ENCODE measurements at regions not wholly inside any gene's neighbourhood (a gene's known extent, or its start where the extent isn't known, plus 50 kb on each side); places are given as distances from the start of the nearest gene placed in this dataset.

GRCh38 chr4:180207921-180208320 is 2035.3 kb upstream of the TENM3 start:
- Histone ChIP-seq H3K4me3 (ENCODE audit: low read length) (no peak overlapping the region), H3K27ac (ENCODE audit: low read length) (no peak overlapping the region)

GRCh38 chr4:180217070-180217469 is 2026.1 kb upstream of the TENM3 start:
- Histone ChIP-seq H3K9ac (ENCODE audit: low read depth, low read length) (no peak overlapping the region), H3K9me3 (ENCODE audit: insufficient read depth, low read depth, low read length) (peaks cover 5% of the 10 kb centered on the region; the same call in 1 of the 2 replicates), H3K4me3 (ENCODE audit: low read length) (no peak overlapping the region), H3K36me3 (ENCODE audit: insufficient read depth, low read depth, low read length) (no peaks in the 10 kb centered on the region), H3K4me1 (ENCODE audit: insufficient read depth, low read length) (no peaks in the 10 kb centered on the region), H3K27me3 (ENCODE audit: insufficient read depth, low read length) (no peaks in the 10 kb centered on the region), H3K27ac (ENCODE audit: low read length) (no peak overlapping the region)

More at GRCh38 chr4:180207921-180208320, 2035.3 kb upstream of the TENM3 start:
- no peaks in the 10 kb centered on the region for H3K36me3 ChIP-seq (ENCODE audit: insufficient read depth, low read depth, low read length)
- H3K9me3 ChIP-seq (ENCODE audit: insufficient read depth, low read depth, low read length), result no peaks in the 10 kb centered on the region
- H3K9ac ChIP-seq (ENCODE audit: low read depth, low read length), result no peak overlapping the region
- H3K4me1 ChIP-seq (ENCODE audit: insufficient read depth, low read length), result no peaks in the 10 kb centered on the region
- H3K27me3 ChIP-seq (ENCODE audit: insufficient read depth, low read length), result no peaks in the 10 kb centered on the region

GRCh38 chr4:180219080-180219479 is 2024.1 kb upstream of the TENM3 start:
- Histone ChIP-seq H3K27me3 (ENCODE audit: insufficient read depth, low read length) (no peaks in the 10 kb centered on the region), H3K4me3 (ENCODE audit: low read length) (no peak overlapping the region), H3K4me1 (ENCODE audit: insufficient read depth, low read length) (no peaks in the 10 kb centered on the region), H3K9me3 (ENCODE audit: insufficient read depth, low read depth, low read length) (peaks cover 5% of the 10 kb centered on the region; the same call in 1 of the 2 replicates), H3K36me3 (ENCODE audit: insufficient read depth, low read depth, low read length) (no peaks in the 10 kb centered on the region), H3K9ac (ENCODE audit: low read depth, low read length) (no peak overlapping the region), H3K27ac (ENCODE audit: low read length) (no peak overlapping the region)

- no peak overlapping the region for H3K4me3 ChIP-seq (ENCODE audit: low read length)
- no peaks in the 10 kb centered on the region for H3K4me1 ChIP-seq (ENCODE audit: insufficient read depth, low read length)
- H3K9ac ChIP-seq (ENCODE audit: low read depth, low read length), result no peak overlapping the region
- peaks cover 4% of the 10 kb centered on the region; the same call in 1 of the 2 replicates for H3K9me3 ChIP-seq (ENCODE audit: insufficient read depth, low read depth, low read length)
- H3K36me3 ChIP-seq (ENCODE audit: insufficient read depth, low read depth, low read length), result no peaks in the 10 kb centered on the region
- no peaks in the 10 kb centered on the region for H3K27me3 ChIP-seq (ENCODE audit: insufficient read depth, low read length)
- no peak overlapping the region for H3K27ac ChIP-seq (ENCODE audit: low read length)
These were observed 2017.2 kb upstream of the TENM3 start for GRCh38 chr4:180225977-180226376.

- no peaks in the 10 kb centered on the region for H3K27me3 ChIP-seq (ENCODE audit: insufficient read depth, low read length)
- H3K9ac ChIP-seq (ENCODE audit: low read depth, low read length), result no peak overlapping the region
- H3K36me3 ChIP-seq (ENCODE audit: insufficient read depth, low read depth, low read length), result no peaks in the 10 kb centered on the region
- H3K4me1 ChIP-seq (ENCODE audit: insufficient read depth, low read length), result 0 out of 2 replicates have a peak, but pooled peaks cover 3% of the 10 kb centered on the region
- no peak overlapping the region for H3K27ac ChIP-seq (ENCODE audit: low read length)
- H3K9me3 ChIP-seq (ENCODE audit: insufficient read depth, low read depth, low read length), result no peaks in the 10 kb centered on the region
- no peak overlapping the region for H3K4me3 ChIP-seq (ENCODE audit: low read length)
These were observed 2008.5 kb upstream of the TENM3 start for GRCh38 chr4:180234730-180235129.

GRCh38 chr4:180240670-180241069 is 2002.5 kb upstream of the TENM3 start:
- H3K9me3 ChIP-seq (ENCODE audit: insufficient read depth, low read depth, low read length), result no peaks in the 10 kb centered on the region
- no peak overlapping the region for H3K4me3 ChIP-seq (ENCODE audit: low read length)
- no peaks in the 10 kb centered on the region for H3K27me3 ChIP-seq (ENCODE audit: insufficient read depth, low read length)
- H3K9ac ChIP-seq (ENCODE audit: low read depth, low read length), result no peak overlapping the region
- 0 out of 2 replicates have a peak, but pooled peaks cover 3% of the 10 kb centered on the region for H3K4me1 ChIP-seq (ENCODE audit: insufficient read depth, low read length)
- no peaks in the 10 kb centered on the region for H3K36me3 ChIP-seq (ENCODE audit: insufficient read depth, low read depth, low read length)
- H3K27ac ChIP-seq (ENCODE audit: low read length), result no peak overlapping the region

GRCh38 chr4:180253419-180253818 is 1989.8 kb upstream of the TENM3 start:
- H3K4me3 ChIP-seq (ENCODE audit: low read length), result no peak overlapping the region
- H3K9me3 ChIP-seq (ENCODE audit: insufficient read depth, low read depth, low read length), result no peaks in the 10 kb centered on the region
- no peak overlapping the region for H3K9ac ChIP-seq (ENCODE audit: low read depth, low read length)
- H3K27ac ChIP-seq (ENCODE audit: low read length), result no peak overlapping the region
- no peaks in the 10 kb centered on the region for H3K4me1 ChIP-seq (ENCODE audit: insufficient read depth, low read length)
- no peaks in the 10 kb centered on the region for H3K27me3 ChIP-seq (ENCODE audit: insufficient read depth, low read length)
- no peaks in the 10 kb centered on the region for H3K36me3 ChIP-seq (ENCODE audit: insufficient read depth, low read depth, low read length)

GRCh38 chr4:180261346-180261745 is 1981.9 kb upstream of the TENM3 start:
- no peaks in the 10 kb centered on the region for H3K9me3 ChIP-seq (ENCODE audit: insufficient read depth, low read depth, low read length)
- no peaks in the 10 kb centered on the region for H3K27me3 ChIP-seq (ENCODE audit: insufficient read depth, low read length)
- no peak overlapping the region for H3K9ac ChIP-seq (ENCODE audit: low read depth, low read length)
- H3K27ac ChIP-seq (ENCODE audit: low read length), result no peak overlapping the region
- H3K4me3 ChIP-seq (ENCODE audit: low read length), result no peak overlapping the region
- no peaks in the 10 kb centered on the region for H3K36me3 ChIP-seq (ENCODE audit: insufficient read depth, low read depth, low read length)
- H3K4me1 ChIP-seq (ENCODE audit: insufficient read depth, low read length), result peaks cover 4% of the 10 kb centered on the region; the same call in 1 of the 2 replicates

GRCh38 chr4:180280076-180280475 is 1963.1 kb upstream of the TENM3 start:
- H3K27me3 ChIP-seq (ENCODE audit: insufficient read depth, low read length), result no peaks in the 10 kb centered on the region
- no peak overlapping the region for H3K4me3 ChIP-seq (ENCODE audit: low read length)
- H3K36me3 ChIP-seq (ENCODE audit: insufficient read depth, low read depth, low read length), result no peaks in the 10 kb centered on the region
- no peak overlapping the region for H3K9ac ChIP-seq (ENCODE audit: low read depth, low read length)
- H3K9me3 ChIP-seq (ENCODE audit: insufficient read depth, low read depth, low read length), result no peaks in the 10 kb centered on the region
- no peaks in the 10 kb centered on the region for H3K4me1 ChIP-seq (ENCODE audit: insufficient read depth, low read length)
- H3K27ac ChIP-seq (ENCODE audit: low read length), result no peak overlapping the region

- Histone ChIP-seq H3K36me3 (ENCODE audit: insufficient read depth, low read depth, low read length) (no peaks in the 10 kb centered on the region), H3K27me3 (ENCODE audit: insufficient read depth, low read length) (no peaks in the 10 kb centered on the region), H3K4me3 (ENCODE audit: low read length) (no peak overlapping the region), H3K4me1 (ENCODE audit: insufficient read depth, low read length) (no peaks in the 10 kb centered on the region), H3K9ac (ENCODE audit: low read depth, low read length) (no peak overlapping the region), H3K9me3 (ENCODE audit: insufficient read depth, low read depth, low read length) (no peaks in the 10 kb centered on the region), H3K27ac (ENCODE audit: low read length) (no peak overlapping the region)
These were observed 1962.4 kb upstream of the TENM3 start for GRCh38 chr4:180280726-180281297.

GRCh38 chr4:180281724-180282123 is 1961.5 kb upstream of the TENM3 start:
- no peaks in the 10 kb centered on the region for H3K27me3 ChIP-seq (ENCODE audit: insufficient read depth, low read length)
- H3K4me3 ChIP-seq (ENCODE audit: low read length), result no peak overlapping the region
- no peak overlapping the region for H3K27ac ChIP-seq (ENCODE audit: low read length)
- no peaks in the 10 kb centered on the region for H3K4me1 ChIP-seq (ENCODE audit: insufficient read depth, low read length)
- no peaks in the 10 kb centered on the region for H3K36me3 ChIP-seq (ENCODE audit: insufficient read depth, low read depth, low read length)
- H3K9me3 ChIP-seq (ENCODE audit: insufficient read depth, low read depth, low read length), result no peaks in the 10 kb centered on the region
- no peak overlapping the region for H3K9ac ChIP-seq (ENCODE audit: low read depth, low read length)

GRCh38 chr4:180284267-180284666 is 1958.9 kb upstream of the TENM3 start:
- Histone ChIP-seq H3K9me3 (ENCODE audit: insufficient read depth, low read depth, low read length) (no peaks in the 10 kb centered on the region), H3K4me3 (ENCODE audit: low read length) (no peak overlapping the region), H3K36me3 (ENCODE audit: insufficient read depth, low read depth, low read length) (no peaks in the 10 kb centered on the region), H3K4me1 (ENCODE audit: insufficient read depth, low read length) (no peaks in the 10 kb centered on the region), H3K27me3 (ENCODE audit: insufficient read depth, low read length) (no peaks in the 10 kb centered on the region), H3K27ac (ENCODE audit: low read length) (no peak overlapping the region), H3K9ac (ENCODE audit: low read depth, low read length) (no peak overlapping the region)

All from iPS-20b (cell line).